Liver (tissue), 8 donors: ENCODE measurements at regions not wholly inside any gene's neighbourhood (a gene's known extent, or its start where the extent isn't known, plus 50 kb on each side); places are given as distances from the start of the nearest gene placed in this dataset.

Experiments
- DNase-seq: peaks from one replicate; pipeline ENCODE4 v3.0.0-alpha.2; 2017; ENCODE audit warnings: low spot score
- H3K27ac ChIP-seq, 2 donors: one replicate each; pipeline ENCODE4 v1.7.0; 2013; ENCODE audit warnings: inconsistent platforms in 2 of 2, low read length in 2 of 2, control low read depth in 1 of 2, low read depth in 1 of 2, mild to moderate bottlenecking in 1 of 2
- H3K27me3 ChIP-seq, 4 donors: one replicate each; pipeline versions ENCODE4 v1.6.1 to v1.7.0; 2013; ENCODE audit warnings: low read length in 3 of 4, inconsistent platforms in 1 of 4, mild to moderate bottlenecking in 1 of 4, moderate library complexity in 1 of 4; ENCODE audit not compliant: control insufficient read depth in 4 of 4, insufficient read depth in 4 of 4
- H3K36me3 ChIP-seq, 4 donors: one replicate each; pipeline versions ENCODE4 v1.6.1 to v1.7.0; 2013; ENCODE audit warnings: low read length in 3 of 4, mild to moderate bottlenecking in 3 of 4, low read depth in 1 of 4, moderate library complexity in 1 of 4; ENCODE audit not compliant: control insufficient read depth in 4 of 4, insufficient read depth in 3 of 4
- H3K4me1 ChIP-seq, 4 donors: one replicate each; pipeline versions ENCODE4 v1.6.1 to v1.7.0; 2013; ENCODE audit warnings: low read length in 3 of 4, mild to moderate bottlenecking in 3 of 4, moderate library complexity in 1 of 4; ENCODE audit not compliant: control insufficient read depth in 4 of 4, insufficient read depth in 4 of 4
- H3K4me3 ChIP-seq, 3 donors: one replicate each; pipeline versions ENCODE4 v1.6.1 to v1.7.0; 2013; ENCODE audit warnings: low read length in 3 of 3, control low read depth in 1 of 3, low read depth in 1 of 3, mild to moderate bottlenecking in 1 of 3
- H3K9ac ChIP-seq, 2 donors: one replicate each; pipeline ENCODE4 v1.7.0; 2013; ENCODE audit warnings: low read length in 2 of 2, mild to moderate bottlenecking in 2 of 2, moderate library complexity in 2 of 2, control low read depth in 1 of 2, low read depth in 1 of 2
- H3K9me3 ChIP-seq, 4 donors: one replicate each; pipeline versions ENCODE4 v1.6.1 to v1.7.0; 2013; ENCODE audit warnings: low read length in 3 of 4; ENCODE audit not compliant: control insufficient read depth in 4 of 4
- EGR1 ChIP-seq, 2 donors: IDR thresholded peaks; 2 replicates each; pipeline ENCODE4 v1.6.1; 2016 to 2018; ENCODE audit warnings: antibody characterized with exemption in 2 of 2, low read depth in 2 of 2
- FOXA1 ChIP-seq: IDR thresholded peaks from 2 replicates; pipeline ENCODE4 v1.6.1; 2016; ENCODE audit warnings: antibody characterized with exemption
- FOXA2 ChIP-seq: IDR thresholded peaks from 2 replicates; pipeline ENCODE4 v1.6.1; 2016; ENCODE audit warnings: antibody characterized with exemption
- GABPA ChIP-seq, 2 donors: IDR thresholded peaks in 1 of 2; conservative IDR thresholded peaks in 1 of 2; 2 replicates each; pipeline ENCODE4 v1.6.1; 2016; ENCODE audit warnings: antibody characterized with exemption in 2 of 2, mild to moderate bottlenecking in 1 of 2, moderate library complexity in 1 of 2
- HNF4A ChIP-seq, 2 donors: conservative IDR thresholded peaks; 2 replicates each; pipeline ENCODE4 v1.6.1; 2016; ENCODE audit warnings: antibody characterized with exemption in 2 of 2, mild to moderate bottlenecking in 2 of 2
- HNF4G ChIP-seq: IDR thresholded peaks from 2 replicates; pipeline ENCODE4 v1.6.1; 2016; ENCODE audit warnings: antibody characterized with exemption
- JUND ChIP-seq, 2 donors: IDR thresholded peaks; 2 replicates each; pipeline ENCODE4 v1.6.1; 2016; ENCODE audit warnings: antibody characterized with exemption in 2 of 2
- NR2F2 ChIP-seq: IDR thresholded peaks from 2 replicates; pipeline ENCODE4 v1.6.1; 2016; ENCODE audit warnings: antibody characterized with exemption
- RAD21 ChIP-seq, 2 donors: IDR thresholded peaks; 2 replicates each; pipeline ENCODE4 v1.6.1; 2016; ENCODE audit warnings: antibody characterized with exemption in 2 of 2, mild to moderate bottlenecking in 2 of 2
- RXRA ChIP-seq, 2 donors: IDR thresholded peaks; 2 replicates each; pipeline ENCODE4 v1.6.1; 2017 to 2018; ENCODE audit warnings: antibody characterized with exemption in 2 of 2, mild to moderate bottlenecking in 1 of 2
- SP1 ChIP-seq: IDR thresholded peaks from 2 replicates; pipeline ENCODE4 v1.6.1; 2018; ENCODE audit warnings: antibody characterized with exemption, mild to moderate bottlenecking
- TAF1 ChIP-seq: conservative IDR thresholded peaks from 2 replicates; pipeline ENCODE4 v1.6.1; 2016; ENCODE audit warnings: antibody characterized with exemption, mild to moderate bottlenecking
- YY1 ChIP-seq: IDR thresholded peaks from 2 replicates; pipeline ENCODE4 v1.6.1; 2016; ENCODE audit warnings: antibody characterized with exemption, mild to moderate bottlenecking
- WGBS: extraction: QIAGEN DNeasy Blood & Tissue Kit; methylation state at CpG from one replicate; pipeline ENCODE4 v1.1.7; 2013; 5-methylcytosine and 5-hydroxymethylcytosine counted together
- TF ChIP-seq, protein P1 (sequence below): fragments of 150-350 bp; IDR thresholded peaks from 2 replicates; pipeline ENCODE4 v1.5.1; 2017; ENCODE audit warnings: improper control_type of control experiment, low read depth, low read length; ENCODE audit not compliant: missing input control
- TF ChIP-seq, protein P2 (sequence below): IDR thresholded peaks from 2 replicates; pipeline ENCODE4 v1.6.1; 2016; ENCODE audit warnings: antibody characterized with exemption
- TF ChIP-seq, protein P3 (sequence below): IDR thresholded peaks from 2 replicates; pipeline ENCODE4 v1.6.1; 2016; ENCODE audit warnings: antibody characterized with exemption
- TF ChIP-seq, protein P4 (sequence below): IDR thresholded peaks from 2 replicates; pipeline ENCODE4 v1.6.1; 2016; ENCODE audit warnings: antibody characterized with exemption, mild to moderate bottlenecking
- donor health status: healthy.
- donor health status: healthy.
- donor health status: healthy.
- donor health status: healthy.
- donor health status: healthy.

DNA sequence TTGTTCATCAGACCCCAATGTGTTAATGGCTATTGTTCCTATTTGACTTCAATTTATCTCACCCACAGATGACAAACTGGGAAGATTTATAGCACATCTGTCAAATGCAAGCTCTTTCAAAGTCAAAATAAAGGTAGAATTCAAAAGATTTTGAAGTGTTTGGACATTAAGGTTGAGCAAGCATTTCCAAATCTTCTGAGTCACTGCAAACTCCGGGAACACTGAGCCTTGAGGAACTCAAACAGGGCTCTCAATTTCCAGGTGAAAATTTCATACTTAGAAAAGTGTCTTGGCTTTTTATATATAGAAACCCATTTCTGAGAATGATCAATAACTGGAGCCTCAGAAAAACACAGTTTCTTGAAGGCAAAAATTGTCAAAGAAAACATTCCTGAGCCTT lies 199.5 kb upstream of the IGFBP7 start:
- no peaks in the 10 kb centered on the region for H3K4me1 ChIP-seq
- 75% methylated on average over 1 of the region's 1 CpG for WGBS
- H3K27ac ChIP-seq = no peak overlapping the region
- H3K9me3 ChIP-seq = no peaks in the 10 kb centered on the region
- TF ChIP-seq SP1 (no peak), GABPA (IDR thresholded peaks at IDR 0.05 in 1 of 2, conservative IDR thresholded peaks at IDR 0.05 in 1 of 2) (no peak), TAF1 (no peak)
- TF ChIP-seq, protein P1, sequence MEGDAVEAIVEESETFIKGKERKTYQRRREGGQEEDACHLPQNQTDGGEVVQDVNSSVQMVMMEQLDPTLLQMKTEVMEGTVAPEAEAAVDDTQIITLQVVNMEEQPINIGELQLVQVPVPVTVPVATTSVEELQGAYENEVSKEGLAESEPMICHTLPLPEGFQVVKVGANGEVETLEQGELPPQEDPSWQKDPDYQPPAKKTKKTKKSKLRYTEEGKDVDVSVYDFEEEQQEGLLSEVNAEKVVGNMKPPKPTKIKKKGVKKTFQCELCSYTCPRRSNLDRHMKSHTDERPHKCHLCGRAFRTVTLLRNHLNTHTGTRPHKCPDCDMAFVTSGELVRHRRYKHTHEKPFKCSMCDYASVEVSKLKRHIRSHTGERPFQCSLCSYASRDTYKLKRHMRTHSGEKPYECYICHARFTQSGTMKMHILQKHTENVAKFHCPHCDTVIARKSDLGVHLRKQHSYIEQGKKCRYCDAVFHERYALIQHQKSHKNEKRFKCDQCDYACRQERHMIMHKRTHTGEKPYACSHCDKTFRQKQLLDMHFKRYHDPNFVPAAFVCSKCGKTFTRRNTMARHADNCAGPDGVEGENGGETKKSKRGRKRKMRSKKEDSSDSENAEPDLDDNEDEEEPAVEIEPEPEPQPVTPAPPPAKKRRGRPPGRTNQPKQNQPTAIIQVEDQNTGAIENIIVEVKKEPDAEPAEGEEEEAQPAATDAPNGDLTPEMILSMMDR = no peak
- H3K4me3 ChIP-seq = no peak overlapping the region
- DNase-seq = no peak
- H3K36me3 ChIP-seq = no peaks in the 10 kb centered on the region
- H3K27me3 ChIP-seq = no peaks in the 10 kb centered on the region
- H3K9ac ChIP-seq = no peak overlapping the region

DNA sequence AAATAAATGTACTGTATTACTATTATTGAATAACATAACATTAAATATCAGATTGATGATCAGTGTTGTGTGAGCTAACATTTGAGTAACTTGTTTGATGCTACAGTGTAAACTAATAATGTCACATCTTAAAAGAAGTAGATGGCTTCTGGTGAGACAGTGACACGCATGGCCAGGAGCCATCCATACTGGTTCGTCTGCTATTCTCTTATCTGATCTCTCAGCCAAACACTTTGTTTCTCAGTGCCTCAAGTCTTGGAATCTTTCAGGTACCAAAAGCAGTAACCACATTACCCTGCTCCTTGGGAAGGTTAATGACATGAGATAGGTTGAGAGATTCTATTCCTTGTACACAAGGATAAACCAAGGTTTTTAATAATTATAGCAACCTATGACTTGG lies 198.1 kb upstream of the IGFBP7 start:
- no peak overlapping the region for H3K4me3 ChIP-seq
- no peaks in the 10 kb centered on the region for H3K9me3 ChIP-seq
- no peak overlapping the region for H3K9ac ChIP-seq
- WGBS = 54% methylated on average over 2 of the region's 2 CpGs
- no peaks in the 10 kb centered on the region for H3K27me3 ChIP-seq
- TF ChIP-seq, protein P2, sequence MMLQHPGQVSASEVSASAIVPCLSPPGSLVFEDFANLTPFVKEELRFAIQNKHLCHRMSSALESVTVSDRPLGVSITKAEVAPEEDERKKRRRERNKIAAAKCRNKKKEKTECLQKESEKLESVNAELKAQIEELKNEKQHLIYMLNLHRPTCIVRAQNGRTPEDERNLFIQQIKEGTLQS = no peak
- TF ChIP-seq HNF4A (conservative IDR thresholded peaks at IDR 0.05) = no peak
- TF ChIP-seq, protein P3, sequence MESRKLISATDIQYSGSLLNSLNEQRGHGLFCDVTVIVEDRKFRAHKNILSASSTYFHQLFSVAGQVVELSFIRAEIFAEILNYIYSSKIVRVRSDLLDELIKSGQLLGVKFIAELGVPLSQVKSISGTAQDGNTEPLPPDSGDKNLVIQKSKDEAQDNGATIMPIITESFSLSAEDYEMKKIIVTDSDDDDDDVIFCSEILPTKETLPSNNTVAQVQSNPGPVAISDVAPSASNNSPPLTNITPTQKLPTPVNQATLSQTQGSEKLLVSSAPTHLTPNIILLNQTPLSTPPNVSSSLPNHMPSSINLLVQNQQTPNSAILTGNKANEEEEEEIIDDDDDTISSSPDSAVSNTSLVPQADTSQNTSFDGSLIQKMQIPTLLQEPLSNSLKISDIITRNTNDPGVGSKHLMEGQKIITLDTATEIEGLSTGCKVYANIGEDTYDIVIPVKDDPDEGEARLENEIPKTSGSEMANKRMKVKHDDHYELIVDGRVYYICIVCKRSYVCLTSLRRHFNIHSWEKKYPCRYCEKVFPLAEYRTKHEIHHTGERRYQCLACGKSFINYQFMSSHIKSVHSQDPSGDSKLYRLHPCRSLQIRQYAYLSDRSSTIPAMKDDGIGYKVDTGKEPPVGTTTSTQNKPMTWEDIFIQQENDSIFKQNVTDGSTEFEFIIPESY = no peak
- no peak for TF ChIP-seq RXRA (IDR thresholded peaks at IDR 0.05)
- TF ChIP-seq NR2F2 = no peak
- no peak for DNase-seq
- H3K27ac ChIP-seq = no peak overlapping the region
- H3K4me1 ChIP-seq = no peaks in the 10 kb centered on the region
- no peaks in the 10 kb centered on the region for H3K36me3 ChIP-seq

DNA sequence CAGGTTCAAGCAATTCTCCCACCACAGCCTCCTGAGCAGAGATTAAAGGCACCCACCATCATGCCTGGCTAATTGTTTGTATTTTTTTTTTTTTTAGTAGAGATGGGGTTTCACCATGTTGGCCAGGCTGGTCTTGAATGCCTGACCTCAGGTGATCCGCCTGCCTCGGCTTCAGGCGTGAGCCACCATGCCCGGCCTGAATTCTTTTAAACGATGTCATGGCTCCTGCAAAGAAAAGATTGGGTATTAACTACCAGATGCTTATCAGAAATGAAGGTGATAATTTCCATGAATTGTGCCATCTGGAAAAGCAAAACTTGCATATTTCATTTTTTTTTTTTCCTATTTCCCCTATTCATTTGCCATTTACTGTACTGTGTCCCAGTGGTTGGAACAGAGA lies 195.7 kb upstream of the IGFBP7 start:
- WGBS = 92% methylated on average over 5 of the region's 5 CpGs
- H3K4me1 ChIP-seq = no peaks in the 10 kb centered on the region
- no peak overlapping the region for H3K4me3 ChIP-seq
- DNase-seq = no peak
- H3K27me3 ChIP-seq = no peaks in the 10 kb centered on the region
- H3K9ac ChIP-seq = no peak overlapping the region
- no peak overlapping the region for H3K27ac ChIP-seq
- H3K9me3 ChIP-seq = no peaks in the 10 kb centered on the region
- no peaks in the 10 kb centered on the region for H3K36me3 ChIP-seq
- TF ChIP-seq FOXA2 (no peak), JUND (IDR thresholded peaks at IDR 0.05) (no peak), TAF1 (no peak), HNF4G (no peak), EGR1 (IDR thresholded peaks at IDR 0.05; ENCODE audit: low read depth in 2 of 2) (no peak), YY1 (no peak), NR2F2 (no peak), SP1 (no peak), RAD21 (IDR thresholded peaks at IDR 0.05) (no peak), FOXA1 (no peak), RXRA (IDR thresholded peaks at IDR 0.05) (no peak)
- TF ChIP-seq, protein P4, sequence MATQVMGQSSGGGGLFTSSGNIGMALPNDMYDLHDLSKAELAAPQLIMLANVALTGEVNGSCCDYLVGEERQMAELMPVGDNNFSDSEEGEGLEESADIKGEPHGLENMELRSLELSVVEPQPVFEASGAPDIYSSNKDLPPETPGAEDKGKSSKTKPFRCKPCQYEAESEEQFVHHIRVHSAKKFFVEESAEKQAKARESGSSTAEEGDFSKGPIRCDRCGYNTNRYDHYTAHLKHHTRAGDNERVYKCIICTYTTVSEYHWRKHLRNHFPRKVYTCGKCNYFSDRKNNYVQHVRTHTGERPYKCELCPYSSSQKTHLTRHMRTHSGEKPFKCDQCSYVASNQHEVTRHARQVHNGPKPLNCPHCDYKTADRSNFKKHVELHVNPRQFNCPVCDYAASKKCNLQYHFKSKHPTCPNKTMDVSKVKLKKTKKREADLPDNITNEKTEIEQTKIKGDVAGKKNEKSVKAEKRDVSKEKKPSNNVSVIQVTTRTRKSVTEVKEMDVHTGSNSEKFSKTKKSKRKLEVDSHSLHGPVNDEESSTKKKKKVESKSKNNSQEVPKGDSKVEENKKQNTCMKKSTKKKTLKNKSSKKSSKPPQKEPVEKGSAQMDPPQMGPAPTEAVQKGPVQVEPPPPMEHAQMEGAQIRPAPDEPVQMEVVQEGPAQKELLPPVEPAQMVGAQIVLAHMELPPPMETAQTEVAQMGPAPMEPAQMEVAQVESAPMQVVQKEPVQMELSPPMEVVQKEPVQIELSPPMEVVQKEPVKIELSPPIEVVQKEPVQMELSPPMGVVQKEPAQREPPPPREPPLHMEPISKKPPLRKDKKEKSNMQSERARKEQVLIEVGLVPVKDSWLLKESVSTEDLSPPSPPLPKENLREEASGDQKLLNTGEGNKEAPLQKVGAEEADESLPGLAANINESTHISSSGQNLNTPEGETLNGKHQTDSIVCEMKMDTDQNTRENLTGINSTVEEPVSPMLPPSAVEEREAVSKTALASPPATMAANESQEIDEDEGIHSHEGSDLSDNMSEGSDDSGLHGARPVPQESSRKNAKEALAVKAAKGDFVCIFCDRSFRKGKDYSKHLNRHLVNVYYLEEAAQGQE = no peak
- TF ChIP-seq, protein P3 = no peak
- TF ChIP-seq, protein P1 = no peak
